ENCODE measurements at regions not wholly inside any gene's neighbourhood (a gene's known extent, or its start where the extent isn't known, plus 50 kb on each side); places are given as distances from the start of the nearest gene placed in this dataset.

- no peak for DNase-seq (ENCODE audit: extremely low read depth, low read depth)
- no peak overlapping the region for H3K4me3 ChIP-seq (replicated peaks; ENCODE audit: low read depth, low read length)
- no peak for TF ChIP-seq CTCF (IDR thresholded peaks at IDR 0.05; ENCODE audit: low read depth, low read length, missing control alignments)
Observed at GRCh38 chr2:133723133-133723532, 154.9 kb upstream of the NCKAP5 start.

- no peak for DNase-seq (ENCODE audit: extremely low read depth, low read depth)
- no peak for TF ChIP-seq CTCF (IDR thresholded peaks at IDR 0.05; ENCODE audit: low read depth, low read length, missing control alignments)
- no peak overlapping the region for H3K4me3 ChIP-seq (replicated peaks; ENCODE audit: low read depth, low read length)
Observed at GRCh38 chr2:133726973-133727372, 158.7 kb upstream of the NCKAP5 start.

DNA sequence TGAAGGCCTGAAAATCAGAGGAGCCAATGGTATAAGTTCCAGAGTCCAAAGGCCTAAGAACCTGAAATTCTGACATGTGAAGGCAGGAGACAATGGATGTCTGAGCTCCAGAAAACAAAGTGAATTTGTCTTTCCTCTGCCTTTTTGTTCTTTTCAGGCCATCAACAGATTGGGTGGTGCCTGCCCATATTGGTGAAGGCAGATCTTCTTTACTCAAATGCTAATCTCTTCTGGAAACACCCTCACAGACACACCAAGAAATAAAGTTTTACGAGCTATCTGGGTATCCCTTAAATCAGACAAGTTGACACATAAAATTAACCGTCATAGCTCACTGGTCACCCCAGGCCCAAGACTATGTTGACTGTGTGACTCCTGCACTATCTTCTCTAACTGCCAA lies 163.8 kb upstream of the NCKAP5 start:
- no peak for DNase-seq (ENCODE audit: extremely low read depth, low read depth)
- no peak overlapping the region for H3K4me3 ChIP-seq (replicated peaks; ENCODE audit: low read depth, low read length)
- TF ChIP-seq CTCF (IDR thresholded peaks at IDR 0.05; ENCODE audit: low read depth, low read length, missing control alignments) = no peak

GRCh38 chr2:133732982-133733900 lies 165.0 kb upstream of the NCKAP5 start:
- DNase-seq (ENCODE audit: extremely low read depth, low read depth) = no peak
- no peak overlapping the region for H3K4me3 ChIP-seq (replicated peaks; ENCODE audit: low read depth, low read length)
- no peak for TF ChIP-seq CTCF (IDR thresholded peaks at IDR 0.05; ENCODE audit: low read depth, low read length, missing control alignments)

DNA sequence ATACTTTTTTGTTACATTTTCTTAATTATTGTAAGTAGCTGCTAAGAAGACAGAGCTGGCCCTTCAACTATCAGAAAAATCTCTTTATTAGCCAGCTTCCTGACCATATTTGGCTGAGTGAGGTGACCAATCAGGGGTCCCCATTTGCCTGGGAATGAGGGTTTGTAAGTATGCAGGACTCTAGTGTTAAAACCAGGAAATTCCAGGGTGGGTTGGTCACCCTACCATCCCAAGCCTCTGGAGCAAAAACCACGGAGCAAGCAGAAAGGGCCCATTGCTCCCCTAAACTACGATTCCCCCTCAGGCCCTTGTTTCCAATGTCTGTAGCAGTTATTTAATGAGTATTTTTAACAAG lies 165.6 kb upstream of the NCKAP5 start:
- no peak overlapping the region for H3K4me3 ChIP-seq (replicated peaks; ENCODE audit: low read depth, low read length)
- DNase-seq (ENCODE audit: extremely low read depth, low read depth) = no peak
- no peak for TF ChIP-seq CTCF (IDR thresholded peaks at IDR 0.05; ENCODE audit: low read depth, low read length, missing control alignments)

GRCh38 chr2:133734716-133735495 lies 166.6 kb upstream of the NCKAP5 start:
- no peak for DNase-seq (ENCODE audit: extremely low read depth, low read depth)
- H3K4me3 ChIP-seq (replicated peaks; ENCODE audit: low read depth, low read length) = no peak overlapping the region
- no peak for TF ChIP-seq CTCF (IDR thresholded peaks at IDR 0.05; ENCODE audit: low read depth, low read length, missing control alignments)

Data from HFF-Myc (cell line).